ENCODE measurements at regions not wholly inside any gene's neighbourhood (a gene's known extent, or its start where the extent isn't known, plus 50 kb on each side); places are given as distances from the start of the nearest gene placed in this dataset.

GRCh38 chr10:130351466-130352290, 215.5 kb downstream of the GLRX3 start:
- TF ChIP-seq, protein P1, sequence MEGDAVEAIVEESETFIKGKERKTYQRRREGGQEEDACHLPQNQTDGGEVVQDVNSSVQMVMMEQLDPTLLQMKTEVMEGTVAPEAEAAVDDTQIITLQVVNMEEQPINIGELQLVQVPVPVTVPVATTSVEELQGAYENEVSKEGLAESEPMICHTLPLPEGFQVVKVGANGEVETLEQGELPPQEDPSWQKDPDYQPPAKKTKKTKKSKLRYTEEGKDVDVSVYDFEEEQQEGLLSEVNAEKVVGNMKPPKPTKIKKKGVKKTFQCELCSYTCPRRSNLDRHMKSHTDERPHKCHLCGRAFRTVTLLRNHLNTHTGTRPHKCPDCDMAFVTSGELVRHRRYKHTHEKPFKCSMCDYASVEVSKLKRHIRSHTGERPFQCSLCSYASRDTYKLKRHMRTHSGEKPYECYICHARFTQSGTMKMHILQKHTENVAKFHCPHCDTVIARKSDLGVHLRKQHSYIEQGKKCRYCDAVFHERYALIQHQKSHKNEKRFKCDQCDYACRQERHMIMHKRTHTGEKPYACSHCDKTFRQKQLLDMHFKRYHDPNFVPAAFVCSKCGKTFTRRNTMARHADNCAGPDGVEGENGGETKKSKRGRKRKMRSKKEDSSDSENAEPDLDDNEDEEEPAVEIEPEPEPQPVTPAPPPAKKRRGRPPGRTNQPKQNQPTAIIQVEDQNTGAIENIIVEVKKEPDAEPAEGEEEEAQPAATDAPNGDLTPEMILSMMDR (IDR thresholded peaks at IDR 0.05) = no peak
- TF ChIP-seq POLR2A (IDR thresholded peaks at IDR 0.05) = no peak
